Stimulated activated CD8-positive, alpha-beta memory T cell treated with anti-CD3 and anti-CD28 coated beads, Interleukin-2, amount 100 ng/mL, for 48 hours (primary cell): ENCODE measurements at regions not wholly inside any gene's neighbourhood (a gene's known extent, or its start where the extent isn't known, plus 50 kb on each side); places are given as distances from the start of the nearest gene placed in this dataset.

ENCODE experiments used
- DNase-seq, 2 donors: peaks; one replicate each; pipeline ENCODE4 v3.0.0-alpha.2; 2020; ENCODE audit warnings: low read depth in 2 of 2

DNA sequence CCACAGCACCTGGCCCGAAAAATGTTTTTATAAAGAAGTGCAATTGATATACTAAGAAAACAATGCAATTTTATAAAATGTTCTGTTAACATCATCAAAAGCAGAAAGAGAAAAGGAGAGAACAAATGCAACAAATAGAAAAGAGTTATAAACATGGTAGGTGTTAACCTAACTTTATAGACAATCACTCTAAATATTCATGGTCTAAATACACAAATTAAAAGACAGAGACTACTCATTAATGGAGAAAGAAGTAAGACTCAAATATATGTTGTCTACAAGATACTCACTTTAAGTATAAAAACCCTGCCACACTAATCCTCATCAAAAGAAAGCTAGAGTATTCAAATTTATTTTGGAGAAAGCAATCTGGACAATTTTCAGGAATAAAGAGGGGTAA lies 425.3 kb upstream of the ANKRD30A start:
- no peak for DNase-seq

DNA sequence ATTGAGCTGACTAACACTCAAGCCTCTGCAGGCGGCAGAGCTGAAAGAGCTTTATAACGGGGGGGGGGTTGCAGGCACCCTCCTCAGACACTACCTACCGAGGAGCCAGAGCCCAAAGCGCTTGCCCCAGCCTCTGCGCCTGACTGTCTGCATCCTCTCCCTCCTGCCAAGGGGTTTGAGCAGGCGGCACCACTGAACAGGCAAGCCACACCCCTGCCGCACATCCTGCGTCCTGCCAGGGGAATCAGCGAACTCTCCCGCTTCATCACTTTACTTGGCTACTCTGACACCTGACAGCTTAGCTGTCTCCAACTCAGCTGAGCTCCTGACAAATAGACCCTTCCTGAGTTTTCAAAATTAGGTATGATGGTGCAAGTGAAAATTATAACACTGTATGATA lies 432.6 kb upstream of the ANKRD30A start:
- DNase-seq: no peak

DNA sequence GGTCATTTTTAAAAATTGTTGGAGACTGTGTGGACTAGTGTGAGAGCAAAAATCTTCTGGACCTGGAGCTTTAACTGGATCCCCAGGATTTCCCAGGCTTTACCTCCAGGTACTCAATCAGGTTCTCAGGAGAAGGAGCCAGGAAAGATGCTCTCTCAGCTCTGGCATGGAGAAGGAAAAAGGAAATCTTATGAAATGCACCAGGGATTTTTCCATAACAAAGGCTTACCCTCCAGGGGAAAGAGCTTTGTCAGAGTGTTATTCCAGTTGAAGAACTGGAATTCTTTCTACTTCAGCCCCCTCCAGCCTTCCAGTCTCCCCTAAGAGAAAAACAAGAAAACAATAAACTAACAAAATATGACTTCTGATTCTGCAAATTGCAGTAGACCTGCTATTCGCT lies 436.7 kb upstream of the ANKRD30A start:
- DNase-seq: no peak

DNA sequence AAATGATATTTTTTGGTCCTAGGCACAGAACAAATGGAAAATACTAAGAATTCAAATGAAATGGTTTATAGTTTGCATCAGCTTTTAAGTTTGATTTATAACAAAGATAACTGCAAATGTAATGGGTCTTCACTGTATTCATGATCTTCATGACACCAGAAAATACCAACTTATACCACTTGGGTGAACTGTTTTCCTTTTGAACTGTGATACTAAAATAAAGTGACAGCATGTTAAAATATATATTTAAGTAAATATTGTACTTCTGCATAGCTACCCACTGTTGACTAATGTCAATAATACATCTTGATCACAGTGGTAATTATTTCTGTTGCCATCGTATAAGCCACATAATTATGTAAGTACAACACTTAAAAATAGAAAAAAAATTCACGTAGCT lies 442.0 kb upstream of the ANKRD30A start:
- DNase-seq: no peak

DNA sequence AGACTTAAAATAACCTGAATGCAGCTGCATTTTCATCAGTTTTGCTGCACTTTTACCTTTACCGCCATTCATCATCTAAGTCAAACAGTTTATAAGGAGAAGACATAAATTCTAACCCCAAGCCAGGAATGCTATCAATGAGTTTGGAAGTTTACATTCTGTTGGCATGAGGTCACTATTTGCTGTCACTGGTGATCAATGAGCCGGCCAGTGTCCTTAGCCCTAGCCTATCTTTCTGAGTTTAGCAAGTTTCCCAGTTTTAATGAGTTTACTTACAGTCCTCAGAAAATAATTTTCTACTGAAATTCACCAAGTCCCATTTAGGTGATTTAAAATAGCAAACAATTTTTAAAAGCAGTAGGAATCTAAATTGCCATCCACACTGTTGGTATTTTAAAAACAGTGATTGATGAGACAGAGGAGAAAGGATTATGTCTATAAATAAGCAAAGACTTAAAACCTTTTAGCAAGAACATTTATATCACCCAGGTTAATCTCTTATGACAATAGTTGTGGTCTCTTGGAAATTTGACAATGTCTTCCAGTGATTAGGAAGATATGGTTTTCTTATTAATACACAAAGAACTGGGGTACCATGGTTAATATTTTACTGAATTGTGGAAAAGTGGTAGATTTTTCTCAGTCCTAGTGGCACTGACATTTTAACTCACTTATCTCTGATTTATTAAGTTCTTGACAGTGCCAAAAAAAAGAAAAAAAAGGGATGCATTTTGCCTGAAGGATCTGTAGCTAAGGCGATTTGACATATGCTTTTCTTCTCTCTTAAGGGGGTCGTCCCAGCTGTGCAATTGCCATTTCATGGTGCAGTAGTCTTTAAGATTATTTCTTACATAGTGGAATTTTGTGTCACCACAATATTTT lies 443.4 kb upstream of the ANKRD30A start:
- no peak for DNase-seq

DNA sequence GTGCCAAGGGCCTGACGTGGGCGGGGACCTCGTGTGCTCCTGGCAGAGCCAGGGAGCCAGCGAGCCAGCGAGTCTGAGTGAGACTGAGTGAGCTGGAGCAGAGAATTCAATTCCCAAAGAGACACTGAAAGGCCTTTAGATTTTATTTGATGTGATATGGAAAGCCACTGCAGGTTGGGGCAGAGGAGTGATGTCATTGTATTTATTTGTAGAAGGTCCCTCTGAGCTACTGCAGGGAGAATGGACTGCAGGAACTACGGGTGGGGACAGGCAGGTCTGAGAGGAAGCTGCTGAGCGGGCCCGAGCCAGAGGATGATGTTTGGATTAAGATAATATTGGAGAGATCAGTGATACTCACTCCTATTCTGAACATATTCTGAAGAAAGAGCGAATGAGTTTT lies 445.8 kb upstream of the ANKRD30A start:
- DNase-seq: no peak

DNA sequence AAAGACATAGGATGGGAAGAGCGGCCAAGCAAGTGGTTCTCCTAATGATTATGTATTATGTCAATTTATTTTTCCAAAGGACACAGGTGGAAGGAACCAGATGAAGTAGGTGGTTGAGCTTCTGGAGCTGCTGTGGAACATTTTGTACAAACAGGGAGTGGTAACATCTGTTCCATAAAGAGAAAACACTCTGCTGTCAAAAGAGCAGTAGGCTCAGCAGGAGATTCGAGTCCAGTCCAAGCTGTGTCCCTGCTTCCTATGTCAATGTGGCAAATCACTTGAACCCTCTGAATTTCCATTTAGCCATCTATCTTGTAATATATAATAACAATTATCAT lies 448.0 kb upstream of the ANKRD30A start:
- no peak for DNase-seq

DNA sequence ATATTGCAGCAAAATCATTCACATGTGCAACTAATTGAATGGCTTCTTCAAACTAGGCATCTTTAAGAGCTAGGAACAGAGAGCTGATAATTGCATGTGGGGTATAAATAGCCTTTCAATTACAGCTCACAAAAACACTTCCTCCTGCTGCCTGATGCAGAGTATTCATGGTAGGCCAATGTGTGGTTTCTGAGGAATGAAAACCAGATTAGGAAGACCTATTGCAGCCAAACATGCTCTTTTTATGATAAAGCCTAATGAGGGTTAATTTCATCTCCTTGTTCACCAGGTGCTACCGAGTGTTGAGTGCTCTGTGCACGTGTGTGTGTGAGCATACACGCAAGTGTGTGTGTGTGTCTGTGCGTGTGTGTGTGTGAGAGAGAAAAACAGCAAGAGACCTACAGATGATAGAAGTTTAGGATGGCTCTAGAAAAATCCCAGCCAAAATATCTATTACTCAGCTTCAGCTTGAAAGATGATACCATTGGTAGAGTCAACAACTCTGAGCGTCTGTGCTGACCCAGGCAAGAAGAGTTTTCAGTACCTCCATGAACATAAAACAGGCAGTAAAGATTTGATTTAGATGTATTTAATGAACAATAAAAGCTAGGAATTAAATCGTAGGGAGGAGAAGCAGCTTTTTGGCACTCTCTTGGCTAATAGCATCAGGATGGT lies 448.5 kb upstream of the ANKRD30A start:
- no peak for DNase-seq

DNA sequence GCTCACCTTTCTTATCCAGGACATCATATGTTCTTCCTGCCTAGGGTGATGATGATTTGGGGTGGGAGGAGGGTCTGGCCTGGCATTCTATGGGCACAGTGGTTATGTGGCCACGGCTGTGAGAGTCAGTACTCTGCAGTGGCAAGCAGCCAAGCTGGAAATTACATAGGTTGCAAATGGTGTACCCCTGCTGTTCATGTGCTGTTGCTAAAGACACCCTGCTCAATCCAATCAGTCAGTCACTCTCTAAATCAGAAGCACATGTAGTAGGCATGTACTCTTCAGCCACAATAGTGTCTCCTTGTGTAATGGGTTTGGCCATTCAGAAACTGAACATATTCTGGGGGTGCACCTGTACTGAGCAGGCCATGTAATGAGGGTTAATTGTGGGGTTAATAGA lies 449.1 kb upstream of the ANKRD30A start:
- no peak for DNase-seq

DNA sequence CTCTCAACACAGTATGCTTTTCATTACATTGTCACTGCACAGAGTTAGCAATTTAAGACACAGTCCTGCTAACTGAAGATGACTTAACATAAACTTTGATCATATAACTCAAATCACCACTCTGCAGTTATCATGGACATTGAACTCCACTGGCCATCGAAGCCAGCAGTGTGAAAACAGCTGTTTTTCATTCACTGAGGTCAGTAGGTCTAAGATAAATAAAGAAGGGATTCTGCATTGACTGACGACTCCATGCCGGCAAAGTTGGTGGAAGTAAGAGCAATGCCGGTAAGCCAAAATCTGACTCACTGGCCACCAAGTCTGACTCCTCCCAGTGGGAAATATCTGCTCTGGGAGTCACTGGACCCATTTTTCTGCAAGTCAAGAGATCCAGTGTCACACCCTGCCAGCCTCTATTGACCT lies 449.9 kb upstream of the ANKRD30A start:
- no peak for DNase-seq

DNA sequence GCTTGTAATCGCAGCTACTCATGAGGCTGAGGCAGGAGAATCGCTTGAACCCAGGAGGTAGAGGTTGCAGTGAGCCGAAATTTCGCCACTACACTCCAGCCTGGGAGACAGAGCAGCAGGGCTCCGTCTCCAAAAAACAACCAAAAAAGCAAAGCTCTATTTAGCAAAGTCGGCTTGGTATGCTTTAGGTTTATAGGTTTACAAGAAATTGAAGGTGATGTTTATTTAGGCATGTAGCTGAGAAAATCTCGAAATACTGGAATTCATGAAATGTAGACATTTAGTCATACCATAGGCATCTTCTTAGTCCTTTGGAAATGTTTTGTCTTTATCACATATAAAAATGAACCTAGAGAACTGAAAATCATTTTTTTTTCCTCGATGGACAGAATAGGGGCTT lies 453.8 kb upstream of the ANKRD30A start:
- DNase-seq: no peak

DNA sequence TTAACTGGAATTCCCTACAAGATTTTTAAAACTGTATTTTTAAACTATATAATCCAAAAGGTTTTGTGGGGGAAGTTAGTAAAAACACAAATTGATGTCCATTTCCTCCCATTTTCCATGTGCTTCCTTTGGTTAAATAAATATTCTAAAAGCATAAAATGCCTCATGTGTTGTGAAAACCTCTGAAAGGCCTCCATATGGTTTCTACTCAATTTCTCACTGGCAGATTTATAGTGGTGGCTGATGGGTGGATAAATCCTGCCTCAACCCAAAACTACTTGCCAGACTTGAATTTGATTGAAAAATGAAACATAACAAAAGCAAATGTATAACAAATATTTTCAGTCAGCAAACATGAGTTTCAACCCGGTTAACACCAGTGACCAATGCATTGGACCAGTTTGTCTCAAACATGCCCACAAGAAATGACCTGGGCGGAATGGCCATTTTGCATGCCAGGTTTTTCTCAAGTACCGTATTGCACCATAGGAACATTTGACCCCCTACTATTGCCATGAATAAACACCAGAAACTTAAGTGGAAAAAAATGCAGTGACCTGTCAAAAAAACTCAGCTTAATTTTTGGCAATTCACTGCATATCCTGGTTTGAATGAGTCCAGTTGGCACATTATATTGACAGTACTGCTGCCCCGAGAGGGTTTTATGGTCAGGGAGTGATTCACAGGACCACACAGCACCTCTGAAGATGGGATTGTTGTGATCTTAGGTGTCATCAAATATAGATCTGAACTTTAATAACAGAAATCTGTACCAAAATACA lies 454.6 kb upstream of the ANKRD30A start:
- DNase-seq: no peak

DNA sequence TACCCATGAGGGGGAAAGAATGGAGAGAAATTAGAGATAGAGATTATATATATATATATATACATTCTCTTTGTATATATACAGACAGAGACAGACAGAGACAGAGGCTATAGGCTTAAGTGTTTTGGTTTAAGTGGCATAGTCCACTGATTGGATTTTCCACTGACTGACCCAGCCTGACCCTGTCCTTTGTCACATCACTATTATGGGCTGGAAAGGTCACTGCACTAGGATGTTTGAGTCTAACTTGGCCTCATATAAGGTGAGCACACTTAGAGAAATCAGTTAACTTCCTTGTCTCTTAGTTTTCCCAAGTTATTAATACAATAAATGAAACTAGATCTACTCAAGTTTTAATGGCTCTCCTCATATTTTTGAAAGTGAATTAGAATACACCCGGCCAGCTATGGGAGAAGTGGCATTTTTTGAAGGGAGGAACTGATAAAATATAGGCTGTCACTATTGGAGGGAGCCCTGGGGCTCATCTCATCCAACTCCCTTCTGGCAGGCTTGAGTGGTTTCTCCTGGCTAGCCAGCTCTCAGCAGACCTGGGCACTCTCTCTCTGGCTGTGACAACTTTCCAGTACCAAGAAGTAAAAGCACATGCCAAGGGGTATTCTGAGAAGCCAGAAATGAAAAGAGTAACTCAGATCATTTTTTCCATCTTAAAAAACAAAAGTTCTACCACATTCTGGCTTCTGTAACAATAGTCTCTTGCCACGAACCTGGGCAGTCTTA lies 455.6 kb upstream of the ANKRD30A start:
- DNase-seq: no peak

DNA sequence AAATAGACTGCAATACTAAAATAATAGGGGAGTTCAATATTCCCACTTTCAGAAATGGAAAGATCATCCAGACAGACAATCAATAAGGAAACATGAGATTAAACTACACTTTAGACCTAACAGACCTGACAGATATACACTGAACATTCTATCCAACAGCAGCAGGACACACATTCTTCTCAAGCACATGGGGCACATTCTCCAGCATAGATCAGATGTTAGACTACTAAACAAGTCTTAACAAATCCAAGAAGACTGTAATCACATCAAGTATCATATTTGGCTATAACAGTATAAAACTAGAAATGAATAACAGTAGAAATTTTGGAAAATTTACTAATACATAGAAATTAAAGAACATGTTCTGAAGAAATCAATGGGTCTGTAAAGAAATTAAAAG lies 458.9 kb upstream of the ANKRD30A start:
- DNase-seq: no peak

DNA sequence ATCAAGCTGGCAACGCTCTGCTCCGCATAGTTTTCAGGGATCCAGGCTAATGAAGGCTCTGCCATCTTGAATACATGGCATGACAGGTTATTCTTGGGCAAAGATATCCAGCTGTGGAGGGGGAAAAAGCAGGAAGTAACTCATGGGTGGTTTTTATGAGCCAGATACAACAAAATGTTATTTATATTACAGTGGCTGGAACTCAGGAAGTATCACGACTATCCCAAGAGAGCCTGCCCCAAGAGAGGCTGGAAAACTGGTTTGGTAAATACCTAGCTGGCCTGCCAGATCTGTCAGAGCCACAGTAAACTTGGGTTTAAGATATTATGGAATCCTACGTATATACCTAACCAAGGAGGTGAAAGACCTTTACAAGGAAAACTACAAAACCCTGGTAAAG lies 462.8 kb upstream of the ANKRD30A start:
- DNase-seq: no peak

DNA sequence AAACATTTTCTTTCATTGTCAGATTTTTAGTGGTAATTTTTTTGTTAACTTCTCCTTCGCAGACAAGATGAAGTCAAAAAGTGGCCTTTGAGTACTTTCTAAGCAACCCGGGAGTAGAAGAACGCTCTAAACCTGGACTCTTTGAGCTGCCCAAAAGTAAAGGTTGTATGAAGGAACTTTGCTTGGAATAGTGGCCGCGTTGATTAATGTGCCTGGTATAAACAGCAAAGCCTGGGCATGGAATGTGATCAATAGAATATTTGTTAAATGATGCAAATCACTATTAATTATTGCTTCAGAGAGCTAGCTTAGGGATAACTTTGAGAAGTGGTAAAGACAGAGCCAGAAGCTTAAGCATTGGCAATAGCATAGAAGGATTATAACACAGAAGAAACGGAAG lies 475.1 kb upstream of the ANKRD30A start:
- no peak for DNase-seq

DNA sequence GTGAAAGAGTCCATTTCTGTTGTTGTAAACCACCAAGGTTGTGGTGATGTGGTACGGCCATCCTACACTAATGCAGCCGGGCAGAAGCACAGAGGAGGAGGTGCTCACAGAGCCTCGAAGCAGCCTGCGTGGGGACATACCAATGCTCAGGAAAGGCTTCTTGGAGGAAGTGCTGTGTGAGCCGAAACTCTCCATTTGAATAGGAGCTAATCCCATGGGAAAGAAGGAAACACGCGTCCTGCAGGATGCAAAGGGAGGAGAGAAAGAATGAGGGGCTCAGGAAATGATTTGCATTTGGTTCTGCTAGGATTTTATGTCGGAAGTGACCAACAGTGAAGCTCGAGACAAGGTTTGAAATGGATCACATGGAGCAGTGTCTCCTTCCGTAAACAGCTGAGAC lies 477.9 kb upstream of the ANKRD30A start:
- no peak for DNase-seq

DNA sequence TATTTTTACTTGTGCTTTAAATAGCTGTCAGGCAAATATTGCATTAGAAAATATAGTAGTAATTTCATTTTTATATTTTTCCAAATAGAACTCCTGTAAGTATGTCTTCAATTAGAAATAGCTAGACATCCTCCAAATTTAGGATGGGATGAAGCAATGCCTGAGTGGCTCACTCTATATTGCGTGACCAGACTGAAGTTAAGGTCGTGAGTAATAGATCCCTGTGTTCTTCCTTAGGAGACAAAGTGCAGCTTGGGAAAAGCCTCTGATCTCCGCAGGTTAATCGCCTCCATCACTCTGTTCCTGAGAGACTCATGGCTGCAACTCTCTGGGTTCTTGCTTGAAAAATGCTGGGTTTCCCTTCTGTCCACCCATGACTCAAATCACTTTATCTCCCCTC lies 484.8 kb upstream of the ANKRD30A start:
- DNase-seq: no peak

DNA sequence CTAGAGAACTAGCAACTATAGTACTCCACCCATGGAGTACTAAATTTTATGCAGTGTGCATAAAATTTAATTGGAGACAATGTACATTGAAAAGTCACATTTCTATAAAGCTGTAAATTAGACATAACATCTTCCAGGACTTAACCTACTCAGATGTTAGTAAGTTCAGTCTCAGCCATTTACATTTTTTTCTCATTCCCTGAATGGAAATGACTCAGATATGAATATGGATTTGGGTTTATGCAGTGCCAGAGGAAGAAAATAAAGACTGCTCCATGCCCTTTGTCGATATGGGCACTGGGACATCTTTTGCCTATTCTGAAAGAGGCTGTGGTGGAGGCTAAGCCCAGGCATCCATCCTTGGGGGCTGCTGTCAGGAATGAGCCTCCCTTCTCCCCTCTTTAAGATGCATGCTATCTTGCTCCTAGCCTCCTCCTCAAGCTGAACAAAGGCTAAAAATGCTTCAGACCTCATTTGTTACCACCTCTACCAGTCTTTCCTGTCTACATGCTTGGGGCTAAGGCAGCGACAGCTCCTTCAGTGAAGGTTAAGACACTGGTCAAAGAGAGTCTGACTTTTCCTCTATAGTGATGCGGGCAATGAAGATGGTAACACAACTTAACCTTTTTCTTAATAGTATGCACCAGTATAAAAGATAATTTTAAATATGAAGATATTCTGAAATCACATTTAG lies 486.8 kb upstream of the ANKRD30A start:
- no peak for DNase-seq

DNA sequence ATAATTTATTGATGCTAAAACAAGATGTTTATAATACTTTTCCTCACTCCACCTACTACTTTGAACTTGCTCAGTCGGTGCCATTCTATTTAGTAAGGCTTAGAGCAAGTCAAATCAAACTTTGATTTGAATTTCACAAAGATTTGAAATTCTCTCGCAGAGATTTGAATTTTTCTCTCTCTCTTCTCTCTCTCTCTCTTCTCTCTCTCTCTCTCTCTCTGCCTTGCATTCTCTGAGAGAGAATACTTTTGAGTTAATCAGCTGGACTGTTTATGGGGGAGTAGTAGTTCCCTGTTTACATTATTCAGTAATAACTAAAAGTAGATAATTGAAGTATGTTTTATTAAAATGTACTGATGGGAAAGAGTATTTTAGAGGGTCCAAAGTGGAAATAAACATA lies 488.5 kb upstream of the ANKRD30A start:
- no peak for DNase-seq

DNA sequence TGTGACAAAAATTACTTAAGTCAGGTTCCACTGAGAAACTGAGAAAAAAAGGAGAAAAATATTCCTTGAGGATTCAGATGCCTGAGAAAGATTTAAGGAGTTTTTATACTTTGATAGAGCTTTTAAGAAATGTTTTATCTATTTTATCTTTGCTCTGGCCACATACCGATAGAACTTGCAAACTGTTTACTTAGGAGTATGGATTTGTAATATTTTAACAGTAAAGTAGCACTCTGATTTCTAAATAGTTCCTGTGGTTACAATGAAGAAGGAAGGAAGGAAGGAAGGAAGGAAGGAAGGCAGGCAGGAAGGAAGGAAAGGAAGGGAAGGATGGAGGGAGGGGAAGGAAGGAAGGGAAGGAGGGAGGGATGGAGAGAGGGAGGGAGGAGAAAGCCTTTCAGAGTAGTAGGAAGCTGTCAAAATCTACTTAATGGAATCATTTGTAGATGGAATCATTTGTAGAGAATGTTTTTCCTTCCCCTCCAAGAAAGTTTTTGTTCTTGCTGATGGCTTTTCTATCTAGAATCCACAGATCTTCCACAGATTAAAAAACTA lies 489.0 kb upstream of the ANKRD30A start:
- no peak for DNase-seq
